HG03108 (cell line): ENCODE measurements at regions not wholly inside any gene's neighbourhood (a gene's known extent, or its start where the extent isn't known, plus 50 kb on each side); places are given as distances from the start of the nearest gene placed in this dataset.
A peak's percentile ranks its signal among the peaks of the same experiment; 100 is the strongest.

ENCODE experiments used
- ATAC-seq: cut with Tn5 transposase; IDR thresholded peaks from one replicate; pipeline ENCODE4 v1.9.1; 2021; ENCODE audit warnings: moderate library complexity; ENCODE audit not compliant: unreplicated experiment

GRCh38 chr1:184919892-184920291 lies 54.4 kb downstream of the NIBAN1 start:
- no peak for ATAC-seq

- no peak for ATAC-seq
Observed at GRCh38 chr1:184915463-184916090, 58.7 kb downstream of the NIBAN1 start.

- no peak for ATAC-seq
Observed at GRCh38 chr1:184914149-184914548, 60.2 kb downstream of the NIBAN1 start.

- no peak for ATAC-seq
Observed at GRCh38 chr1:184912392-184912791, 61.9 kb downstream of the NIBAN1 start.

- no peak for ATAC-seq
Observed at GRCh38 chr1:184911830-184912229, 62.5 kb downstream of the NIBAN1 start.

- no peak for ATAC-seq
Observed at GRCh38 chr1:184911103-184911745, 63.1 kb downstream of the NIBAN1 start.

GRCh38 chr1:184910691-184911091 lies 63.6 kb downstream of the NIBAN1 start:
- no peak for ATAC-seq

- ATAC-seq = no peak
Observed at GRCh38 chr1:184910005-184910404, 64.3 kb downstream of the NIBAN1 start.

GRCh38 chr1:184909019-184909418 lies 65.3 kb downstream of the NIBAN1 start:
- ATAC-seq = no peak

GRCh38 chr1:184908506-184908905 lies 65.8 kb downstream of the NIBAN1 start:
- ATAC-seq = no peak

GRCh38 chr1:184907500-184907899 lies 66.8 kb downstream of the NIBAN1 start:
- ATAC-seq = no peak

- ATAC-seq = no peak
Observed at GRCh38 chr1:184906761-184907160, 67.5 kb downstream of the NIBAN1 start.

- no peak for ATAC-seq
Observed at GRCh38 chr1:184905601-184906322, 68.5 kb downstream of the NIBAN1 start.

- ATAC-seq = no peak
Observed at GRCh38 chr1:184903111-184903692, 71.1 kb downstream of the NIBAN1 start.

GRCh38 chr1:184900507-184900906 lies 73.8 kb downstream of the NIBAN1 start:
- no peak for ATAC-seq

GRCh38 chr1:184896000-184896399 lies 78.3 kb downstream of the NIBAN1 start:
- ATAC-seq = no peak

GRCh38 chr1:184895086-184895485 lies 79.2 kb downstream of the NIBAN1 start:
- ATAC-seq = no peak

GRCh38 chr1:184893695-184894094 lies 80.6 kb downstream of the NIBAN1 start:
- ATAC-seq = no peak

- peak; percentile 48 for ATAC-seq
Observed at GRCh38 chr1:184892116-184892515, 82.2 kb downstream of the NIBAN1 start.

- no peak for ATAC-seq
Observed at GRCh38 chr1:184891440-184891839, 82.9 kb downstream of the NIBAN1 start.

- ATAC-seq = no peak
Observed at GRCh38 chr1:184890539-184890973, 83.8 kb downstream of the NIBAN1 start.

GRCh38 chr1:184889902-184890301 lies 84.4 kb downstream of the NIBAN1 start:
- ATAC-seq = no peak
